Gastroesophageal sphincter (tissue), 4 donors: ENCODE measurements at regions not wholly inside any gene's neighbourhood (a gene's known extent, or its start where the extent isn't known, plus 50 kb on each side); places are given as distances from the start of the nearest gene placed in this dataset.

Experiments used
- ATAC-seq: fragments of 150-250 bp; one replicate; pipeline ENCODE4 v1.9.1; 2016; ENCODE audit warnings: mild to moderate bottlenecking, moderate library complexity
- H3K27ac ChIP-seq, 4 donors: fragments of 200-600 bp; sonication (generic) in 3 of 4; 1 replicate in 3 of 4; 2 replicates in 1 of 4; pipeline ENCODE4 v1.5.1; 2016 to 2019
- H3K27me3 ChIP-seq: fragments of 200-600 bp; sonication (generic); one replicate; pipeline ENCODE4 v1.5.1; 2019
- H3K36me3 ChIP-seq, 2 donors: fragments of 200-600 bp; sonication (generic); one replicate each; pipeline ENCODE4 v1.5.1; 2019; ENCODE audit warnings: control low read depth in 1 of 2
- H3K4me1 ChIP-seq, 3 donors: fragments of 200-600 bp; sonication (generic); 1 replicate in 2 of 3; 2 replicates in 1 of 3; pipeline ENCODE4 v1.5.1; 2016 to 2019; ENCODE audit warnings: control low read depth in 2 of 3
- H3K4me3 ChIP-seq, 2 donors: fragments of 200-600 bp; sonication (generic); one replicate each; pipeline ENCODE4 v1.5.1; 2019; ENCODE audit warnings: mild to moderate bottlenecking in 1 of 2, moderate library complexity in 1 of 2
- H3K9me3 ChIP-seq, 3 donors: fragments of 200-600 bp; sonication (generic); one replicate each; pipeline ENCODE4 v1.5.1; 2017 to 2019; ENCODE audit warnings: control low read depth in 2 of 3
- CTCF ChIP-seq, 4 experiments: fragments of 200-600 bp in 2 of 4; fragments of 450-650 bp in 2 of 4; sonication (generic) in 1 of 4; IDR thresholded peaks; one replicate each; pipeline ENCODE4 v1.5.1; 2017 to 2019; ENCODE audit warnings: antibody characterized with exemption in 4 of 4, mild to moderate bottlenecking in 2 of 4, moderate library complexity in 2 of 4
- EP300 ChIP-seq: sonication (generic); formaldehyde crosslinking; IDR thresholded peaks from one replicate; pipeline ENCODE4 v1.6.1; 2017; ENCODE audit warnings: antibody characterized with exemption, mild to moderate bottlenecking
- POLR2A ChIP-seq, 2 donors: fragments of 450-650 bp; IDR thresholded peaks; one replicate each; pipeline ENCODE4 v1.6.1; 2017; ENCODE audit warnings: antibody characterized with exemption in 2 of 2, mild to moderate bottlenecking in 2 of 2, moderate library complexity in 1 of 2
- POLR2AphosphoS5 ChIP-seq: sonication (generic); formaldehyde crosslinking; IDR thresholded peaks from one replicate; pipeline ENCODE4 v1.6.1; 2017; ENCODE audit warnings: antibody characterized with exemption
- WGBS, 2 donors: methylation state at CpG; one replicate each; pipeline ENCODE4 v1.1.5; 2018; ENCODE audit warnings: low coverage in 1 of 2; 5-methylcytosine and 5-hydroxymethylcytosine counted together

- Histone ChIP-seq H3K9me3 (no peaks in the 10 kb centered on the region), H3K4me1 (no peaks in the 10 kb centered on the region), H3K4me3 (no peak overlapping the region), H3K36me3 (no peaks in the 10 kb centered on the region), H3K27me3 (peaks cover 4% of the 10 kb centered on the region), H3K27ac (no peak overlapping the region)
- TF ChIP-seq POLR2AphosphoS5 (no peak), EP300 (no peak), POLR2A (IDR thresholded peaks at IDR 0.05) (no peak), CTCF (IDR thresholded peaks at IDR 0.05) (no peak)
- no peak for ATAC-seq
- 84 to 92% methylated on average over 9 to 12 of the region's 12 CpGs for WGBS, 2 donors
Measured at GRCh38 chr2:60073201-60073600, 480.3 kb downstream of the BCL11A start.

- ATAC-seq: no peak
- no peaks in the 10 kb centered on the region for H3K4me1 ChIP-seq
- peaks cover 4% of the 10 kb centered on the region for H3K27me3 ChIP-seq
- TF ChIP-seq EP300: no peak
- TF ChIP-seq CTCF (IDR thresholded peaks at IDR 0.05): no peak
- no peak for TF ChIP-seq POLR2AphosphoS5
- TF ChIP-seq POLR2A (IDR thresholded peaks at IDR 0.05): no peak
- no peak overlapping the region for H3K27ac ChIP-seq
- H3K9me3 ChIP-seq: no peaks in the 10 kb centered on the region
- WGBS, 2 donors: 92 to 96% methylated on average over 4 of the region's 6 CpGs
- no peak overlapping the region for H3K4me3 ChIP-seq
- no peaks in the 10 kb centered on the region for H3K36me3 ChIP-seq
Measured at GRCh38 chr2:60072609-60073008, 480.8 kb downstream of the BCL11A start.

- Histone ChIP-seq H3K4me3 (no peak overlapping the region), H3K9me3 (no peaks in the 10 kb centered on the region), H3K27me3 (peaks cover 4% of the 10 kb centered on the region), H3K27ac (no peak overlapping the region), H3K4me1 (no peaks in the 10 kb centered on the region), H3K36me3 (no peaks in the 10 kb centered on the region)
- WGBS, 2 donors: 10 to 56% methylated on average over 2 to 6 of the region's 6 CpGs
- TF ChIP-seq POLR2A (IDR thresholded peaks at IDR 0.05): no peak
- TF ChIP-seq CTCF (IDR thresholded peaks at IDR 0.05): no peak
- no peak for TF ChIP-seq POLR2AphosphoS5
- TF ChIP-seq EP300: no peak
- ATAC-seq: no peak
Measured at GRCh38 chr2:60071490-60071831, 482.0 kb downstream of the BCL11A start.

- Histone ChIP-seq H3K4me3 (no peak overlapping the region), H3K9me3 (no peaks in the 10 kb centered on the region), H3K27me3 (peaks cover 4% of the 10 kb centered on the region), H3K4me1 (no peaks in the 10 kb centered on the region), H3K27ac (no peak overlapping the region), H3K36me3 (no peaks in the 10 kb centered on the region)
- ATAC-seq: no peak
- no peak for TF ChIP-seq POLR2A (IDR thresholded peaks at IDR 0.05)
- no peak for TF ChIP-seq POLR2AphosphoS5
- TF ChIP-seq EP300: no peak
- no peak for TF ChIP-seq CTCF (IDR thresholded peaks at IDR 0.05)
- WGBS, 2 donors: 45 to 55% methylated on average over 5 of the region's 5 CpGs
Measured at GRCh38 chr2:60070736-60071489, 482.5 kb downstream of the BCL11A start.

- Histone ChIP-seq H3K27me3 (peaks cover 4% of the 10 kb centered on the region), H3K36me3 (no peaks in the 10 kb centered on the region), H3K27ac (no peak overlapping the region), H3K4me3 (no peak overlapping the region), H3K9me3 (no peaks in the 10 kb centered on the region), H3K4me1 (no peaks in the 10 kb centered on the region)
- WGBS, 2 donors: 46 to 58% methylated on average over 5 of the region's 5 CpGs
- TF ChIP-seq POLR2A (IDR thresholded peaks at IDR 0.05): no peak
- no peak for TF ChIP-seq EP300
- no peak for TF ChIP-seq POLR2AphosphoS5
- no peak for TF ChIP-seq CTCF (IDR thresholded peaks at IDR 0.05)
- ATAC-seq: no peak
Measured at GRCh38 chr2:60070196-60070595, 483.3 kb downstream of the BCL11A start.
